GM18499 (cell line): ENCODE measurements at regions not wholly inside any gene's neighbourhood (a gene's known extent, or its start where the extent isn't known, plus 50 kb on each side); places are given as distances from the start of the nearest gene placed in this dataset.

Experiments
- ATAC-seq: cut with Tn5 transposase; IDR thresholded peaks from one replicate; pipeline ENCODE4 v1.9.1; 2021; ENCODE audit warnings: moderate number of reproducible peaks; ENCODE audit not compliant: insufficient read depth, unreplicated experiment

DNA sequence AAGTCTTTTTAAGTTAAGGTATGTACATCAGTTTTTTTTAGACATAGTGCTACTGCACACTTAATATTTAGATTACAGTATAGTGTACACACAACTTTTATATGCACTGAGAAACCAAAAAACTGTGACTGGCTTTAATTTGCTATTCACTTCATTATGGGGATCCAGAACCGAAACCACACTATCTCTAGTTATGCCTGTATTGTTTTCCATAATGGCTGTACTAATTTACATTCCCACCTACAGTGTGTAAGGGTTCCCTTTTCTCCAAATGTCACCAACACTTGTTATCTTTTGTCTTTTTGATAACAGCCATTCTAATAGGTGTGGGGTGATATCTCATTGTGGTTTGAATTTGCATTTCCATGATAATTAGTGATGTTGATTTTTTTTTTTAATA lies 213.4 kb upstream of the CCDC150 start:
- ATAC-seq, result no peak

DNA sequence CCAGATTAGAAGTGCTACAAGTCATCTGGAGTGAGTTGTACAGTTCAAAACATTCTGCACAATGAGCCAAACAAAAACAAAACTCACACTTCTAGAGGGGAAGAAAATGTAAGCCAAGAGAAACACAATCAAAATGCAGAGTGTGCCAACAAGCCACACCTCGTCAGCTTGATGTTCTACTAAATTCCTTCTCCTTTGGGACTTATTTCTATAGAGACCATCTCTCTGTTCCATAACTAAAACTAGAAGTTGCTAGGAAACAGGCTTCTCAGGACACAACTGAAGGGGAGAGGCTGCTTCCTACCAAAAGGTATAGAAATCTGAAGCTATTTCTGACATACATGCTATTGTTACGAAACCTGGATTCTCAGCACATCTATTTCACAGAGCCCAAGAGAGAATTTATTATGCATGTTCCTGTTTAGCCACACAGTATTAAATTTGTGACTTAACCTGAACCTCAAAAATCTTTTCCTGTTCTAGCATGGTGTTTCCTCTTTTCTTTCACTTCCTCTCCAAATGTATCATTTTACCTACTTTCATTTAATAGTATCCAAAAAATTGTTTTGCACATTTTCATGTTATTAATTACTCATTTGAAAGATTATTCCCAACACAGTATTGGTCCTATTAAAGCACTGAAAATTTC lies 211.4 kb upstream of the CCDC150 start:
- no peak for ATAC-seq

DNA sequence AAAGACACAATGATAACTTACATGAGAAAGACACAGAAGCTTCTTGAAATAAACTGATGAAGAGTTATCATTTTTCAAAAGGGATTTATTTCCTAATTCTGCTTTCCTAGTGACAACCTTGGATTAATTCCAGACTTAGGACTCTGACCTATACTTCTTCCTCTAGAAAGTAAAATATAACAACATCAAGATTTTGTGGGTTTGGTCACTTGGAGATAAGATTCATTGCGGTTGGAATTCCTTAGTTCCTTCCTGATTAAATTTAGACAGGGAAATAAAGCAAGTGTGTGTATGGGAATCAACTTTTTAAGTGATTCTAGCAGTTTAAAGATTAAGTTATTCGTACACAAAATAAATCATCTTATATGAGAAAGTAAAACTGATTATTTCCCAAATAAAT lies 208.4 kb upstream of the CCDC150 start:
- no peak for ATAC-seq

DNA sequence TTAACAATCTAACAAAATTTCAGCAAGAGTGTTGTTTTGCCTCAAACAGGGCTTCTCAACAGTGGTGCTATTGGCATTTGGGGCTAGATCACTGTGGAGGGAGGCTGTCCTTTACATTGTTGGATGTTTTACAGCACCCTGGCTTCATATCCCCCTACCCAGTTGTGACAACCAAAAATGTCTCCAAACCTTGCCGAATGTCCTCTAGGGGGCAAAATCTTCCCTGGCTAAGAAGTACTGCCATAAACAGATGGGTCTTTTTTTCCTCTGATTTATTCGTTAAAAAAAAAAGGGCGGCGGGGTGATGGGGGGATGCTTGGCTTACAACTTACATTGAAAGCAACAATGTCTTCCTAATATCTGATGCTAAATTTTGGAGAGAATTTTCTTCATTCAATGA lies 207.6 kb upstream of the CCDC150 start:
- ATAC-seq, result no peak

DNA sequence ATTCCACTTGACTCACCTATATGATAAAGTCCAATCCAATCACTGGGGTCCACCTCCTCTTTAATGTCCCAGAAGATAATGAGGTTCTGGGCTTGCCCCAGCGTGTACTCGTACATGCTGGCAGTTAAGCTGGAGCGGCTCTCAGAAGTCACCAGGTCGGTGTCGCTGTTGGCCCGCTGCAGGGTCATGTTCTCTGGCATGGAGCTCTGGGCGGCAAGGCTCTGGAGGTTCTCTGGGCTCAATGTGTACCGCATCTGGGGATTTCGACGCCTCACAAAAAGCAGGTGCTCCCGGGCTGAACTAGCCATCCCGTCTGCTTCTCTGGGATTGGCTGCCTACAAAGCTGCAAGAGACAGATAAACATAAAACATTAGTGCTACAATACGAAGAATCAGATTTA lies 206.4 kb upstream of the CCDC150 start:
- no peak for ATAC-seq

DNA sequence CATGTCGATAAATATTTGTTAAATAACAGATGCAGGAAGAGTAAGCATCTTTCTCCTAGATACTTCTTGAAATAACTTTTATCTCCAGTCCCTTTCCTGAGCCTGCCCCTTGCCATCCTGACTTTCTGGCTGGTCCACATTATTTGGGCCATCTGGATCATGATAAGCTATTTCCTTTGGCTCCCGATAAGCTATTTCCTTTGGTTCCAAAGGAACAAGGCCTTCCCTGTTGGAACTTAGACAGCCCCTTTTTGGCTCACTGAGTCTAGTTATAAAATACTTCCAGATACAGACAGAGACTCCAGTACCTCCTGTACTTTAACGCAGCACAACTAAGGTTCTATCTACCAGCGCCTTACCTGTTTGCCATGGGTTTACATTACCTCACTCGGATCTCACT lies 205.3 kb upstream of the CCDC150 start:
- no peak for ATAC-seq

DNA sequence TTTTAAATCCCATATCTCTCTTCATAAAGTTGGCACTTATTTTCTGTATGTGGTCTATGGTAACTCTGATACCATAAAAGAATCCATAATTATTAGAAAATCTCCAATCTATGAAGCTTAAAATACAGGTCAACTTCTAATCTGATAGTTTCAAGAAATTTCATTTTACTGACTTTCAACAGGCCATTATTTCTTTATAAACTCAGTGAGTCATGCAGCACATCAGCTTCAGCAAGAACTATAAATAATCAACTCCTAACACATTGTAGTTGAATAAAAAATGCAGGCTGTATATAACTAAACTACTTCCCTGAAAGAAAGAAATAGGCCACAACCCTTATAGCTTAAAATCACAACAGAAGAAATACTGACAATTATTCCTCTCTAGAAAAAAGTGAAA lies 204.3 kb upstream of the CCDC150 start:
- no peak for ATAC-seq

DNA sequence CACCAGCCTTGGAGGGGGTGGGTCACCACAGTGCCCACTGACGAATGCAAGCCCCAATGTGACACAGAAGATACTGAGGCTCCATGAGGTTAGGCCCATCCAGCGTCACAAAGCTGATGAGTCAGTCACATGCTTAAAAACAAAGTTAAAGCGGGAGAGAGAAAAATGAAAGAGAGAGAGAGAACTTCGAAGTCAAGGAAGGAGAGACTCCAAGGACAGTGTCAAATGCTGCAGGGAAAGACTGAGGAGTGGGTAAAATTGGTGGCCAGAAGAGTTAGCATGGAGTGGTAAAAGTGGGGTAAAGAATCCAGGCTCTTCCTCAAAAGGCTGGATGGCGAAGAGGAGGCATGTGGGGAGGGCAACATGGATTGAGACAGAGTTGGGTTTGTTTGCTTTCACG lies 201.9 kb upstream of the CCDC150 start:
- ATAC-seq, result no peak

DNA sequence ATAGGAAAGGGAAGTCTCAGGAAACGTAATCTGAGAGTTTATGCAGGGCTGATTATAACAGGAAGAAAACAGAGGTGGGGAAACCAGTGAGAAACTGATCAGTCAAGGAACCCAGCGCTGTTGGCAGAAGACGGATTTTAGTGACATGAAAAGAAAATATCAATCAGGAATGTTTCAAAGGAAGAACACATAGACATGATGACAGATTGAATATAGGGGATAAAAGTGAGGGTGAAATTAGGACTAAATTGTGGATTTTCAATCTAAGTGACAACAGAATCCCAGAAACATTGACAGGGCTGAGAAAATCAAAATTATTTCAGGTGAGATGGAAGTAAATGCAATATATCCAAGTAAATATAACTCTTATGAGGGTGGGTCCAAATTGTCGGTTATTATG lies 199.8 kb upstream of the CCDC150 start:
- ATAC-seq, result no peak

DNA sequence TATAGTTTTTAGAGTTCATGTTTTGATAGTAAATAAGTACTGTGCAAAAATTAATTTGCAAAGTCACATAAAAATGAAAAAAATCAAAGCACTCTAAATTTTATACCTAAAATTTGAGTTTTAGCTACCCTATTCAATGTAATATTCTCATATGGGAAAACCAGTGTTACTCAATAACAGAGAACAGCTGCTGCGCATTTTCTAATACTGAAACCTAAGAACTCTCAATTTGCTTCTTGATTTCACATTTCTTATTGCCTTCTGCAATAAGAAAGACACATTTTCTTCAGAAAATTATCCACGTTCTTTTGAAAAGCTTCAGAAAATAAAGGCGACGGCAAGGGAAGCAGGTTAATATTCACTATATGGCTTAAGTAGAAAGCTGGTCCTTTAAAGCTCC lies 199.1 kb upstream of the CCDC150 start:
- no peak for ATAC-seq

DNA sequence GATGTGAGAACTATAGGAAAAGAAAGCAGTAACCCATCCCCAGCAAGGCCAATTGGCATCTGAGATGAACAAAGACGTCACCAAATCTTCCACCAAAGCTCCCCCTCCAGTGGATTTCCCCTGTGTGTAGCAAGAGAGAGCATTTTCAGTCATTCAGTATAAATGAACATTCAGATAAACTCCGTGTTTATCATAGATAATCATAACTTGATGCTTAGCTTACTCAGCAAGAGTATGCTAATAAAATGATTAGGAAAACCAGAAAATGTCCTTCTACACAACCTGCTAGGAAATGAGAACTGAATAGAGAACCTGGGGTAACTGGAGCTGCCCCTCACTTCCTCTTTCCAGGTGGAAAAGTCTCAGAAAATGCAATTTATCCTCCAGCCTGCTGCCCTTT lies 198.0 kb upstream of the CCDC150 start:
- no peak for ATAC-seq

DNA sequence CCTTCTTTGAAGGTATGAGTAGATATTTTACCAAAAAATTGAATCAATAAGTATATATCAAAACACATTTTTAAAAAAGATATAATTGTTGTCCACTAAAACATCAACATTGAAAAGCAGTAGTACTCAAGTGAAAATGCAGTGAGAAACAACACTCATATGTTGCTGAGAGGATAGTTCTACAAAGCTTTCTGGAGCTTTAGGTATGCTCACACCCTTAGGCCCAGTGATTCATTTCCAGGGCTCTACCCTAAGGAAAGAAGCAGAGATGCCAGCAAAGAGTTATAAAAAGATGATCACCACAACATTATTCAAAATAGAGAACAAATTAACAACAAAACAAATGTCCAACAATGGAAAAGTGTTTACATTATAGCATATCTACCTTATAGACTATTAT lies 197.3 kb upstream of the CCDC150 start:
- no peak for ATAC-seq

DNA sequence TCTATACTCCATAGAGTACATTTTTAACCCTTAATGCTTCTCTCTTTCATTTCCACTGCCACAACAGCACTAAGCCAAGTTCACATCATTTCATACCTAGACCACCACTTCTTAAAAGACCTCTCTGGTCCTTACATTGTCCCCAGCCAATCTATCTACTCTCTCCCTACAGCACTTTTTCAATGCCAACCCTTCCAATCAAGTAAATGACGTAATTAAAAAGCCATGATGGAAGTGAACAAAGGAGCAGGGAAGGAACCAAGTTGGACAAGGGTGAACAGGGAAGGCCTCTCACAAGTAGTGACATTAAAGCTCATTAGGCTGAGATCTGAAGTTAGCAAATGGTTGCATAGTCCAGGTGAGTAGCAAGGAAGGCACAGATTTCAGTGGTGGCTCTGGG lies 195.1 kb upstream of the CCDC150 start:
- no peak for ATAC-seq

DNA sequence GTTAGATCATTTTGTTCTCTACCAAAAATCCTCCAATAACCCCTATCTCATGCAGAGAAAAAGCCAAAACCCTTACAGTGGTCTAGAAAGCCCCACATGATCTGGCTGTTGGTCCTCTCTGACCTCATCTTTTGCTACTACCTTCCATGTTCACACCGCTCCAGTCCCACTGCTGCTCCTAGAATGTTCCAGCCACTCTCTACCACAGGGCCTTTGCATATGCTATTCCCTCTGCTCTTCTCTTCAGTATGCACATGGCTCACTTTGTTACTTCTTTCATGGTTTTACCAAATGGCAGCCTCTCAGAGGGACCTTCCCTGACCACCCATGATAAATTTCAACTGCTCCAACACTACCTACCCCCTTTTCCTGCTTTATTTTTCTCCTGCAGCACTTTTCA lies 193.5 kb upstream of the CCDC150 start:
- ATAC-seq, result no peak

DNA sequence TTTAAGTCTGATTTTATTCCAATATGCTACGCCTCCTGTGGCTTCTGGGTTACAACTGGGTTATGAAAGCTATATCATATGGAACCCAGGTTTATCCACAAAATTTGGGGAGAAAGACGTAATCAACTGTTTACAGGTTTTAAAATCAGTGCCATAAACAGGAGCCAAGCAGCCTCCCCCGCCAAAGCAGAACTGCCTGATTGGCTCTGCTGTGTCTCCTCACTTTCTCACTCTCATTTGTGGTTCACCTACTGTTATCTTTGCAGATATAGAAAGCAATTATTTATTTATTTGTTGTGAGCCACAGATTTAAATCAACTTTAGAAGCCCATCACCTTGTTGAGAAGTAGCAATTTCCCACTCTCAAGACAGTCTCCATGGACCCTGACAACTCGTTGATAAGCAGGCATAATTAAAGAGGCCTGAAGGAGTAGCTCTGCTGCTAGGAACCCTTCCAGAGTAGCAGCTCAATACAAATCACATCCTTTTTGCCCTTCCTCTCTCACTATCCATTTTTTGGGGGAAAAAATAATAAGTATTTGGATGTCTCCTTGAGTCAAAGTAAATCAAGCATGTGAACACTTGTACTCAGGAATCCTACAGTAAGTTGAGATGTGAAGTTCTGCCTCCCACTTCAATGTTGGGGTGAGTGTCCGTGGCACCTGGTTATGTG lies 191.0 kb upstream of the CCDC150 start:
- no peak for ATAC-seq

DNA sequence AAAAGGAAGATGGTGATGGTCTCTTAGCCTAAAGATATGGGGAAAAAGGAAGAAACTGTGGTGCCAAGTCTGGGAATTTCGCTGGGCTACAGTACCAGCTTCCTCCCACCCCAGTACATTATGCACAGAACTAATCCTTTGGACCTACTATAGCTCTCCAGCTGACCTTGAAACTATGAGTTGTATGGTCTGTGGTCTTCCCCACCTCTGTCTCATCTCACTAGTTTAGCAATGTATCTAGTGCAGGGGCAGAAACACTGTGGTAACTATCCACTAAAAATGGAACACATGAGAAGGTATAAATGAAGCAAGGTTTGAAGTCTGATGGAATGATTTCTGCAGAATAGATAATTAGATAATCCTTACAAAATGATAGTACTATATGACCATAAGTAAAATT lies 190.4 kb upstream of the CCDC150 start:
- no peak for ATAC-seq

DNA sequence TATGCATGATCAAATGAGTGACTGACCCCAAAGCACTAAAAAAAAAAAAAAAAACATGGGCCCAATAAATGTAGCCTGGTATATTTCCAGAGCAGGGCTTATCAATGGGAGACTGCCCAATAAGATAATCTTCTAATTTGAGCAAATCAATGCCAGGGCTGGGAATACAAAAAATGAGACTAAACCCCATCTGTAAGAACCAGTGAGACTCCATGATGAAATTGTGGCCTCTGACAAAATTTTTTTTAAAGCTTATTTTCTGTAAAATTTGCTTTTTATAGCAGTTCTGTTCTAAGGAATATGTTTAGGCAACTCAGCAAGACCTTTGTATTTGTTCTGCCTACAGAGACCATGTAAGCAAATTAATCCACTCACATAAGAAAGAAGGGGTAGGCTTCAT lies 186.8 kb upstream of the CCDC150 start:
- no peak for ATAC-seq

DNA sequence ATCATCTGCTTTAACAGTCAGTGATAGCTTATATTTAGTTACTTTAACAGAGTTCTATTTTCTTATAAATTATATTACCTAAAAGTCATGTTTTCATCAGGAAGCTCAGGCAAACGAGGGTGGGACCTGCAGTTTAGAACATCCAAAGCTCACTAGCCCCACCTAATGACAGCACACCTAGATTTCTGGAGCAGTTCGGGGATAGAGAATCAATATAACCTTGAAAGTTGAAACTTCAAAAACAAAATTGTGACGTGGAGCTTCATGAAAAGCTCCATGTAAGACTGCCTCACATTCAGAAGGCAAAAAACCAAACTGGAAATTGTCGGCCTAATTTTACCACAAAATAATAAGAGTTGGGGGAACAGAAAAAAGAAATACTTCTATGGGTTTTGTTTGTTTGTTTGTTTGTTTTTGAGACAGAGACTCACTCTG lies 185.9 kb upstream of the CCDC150 start:
- ATAC-seq, result no peak

DNA sequence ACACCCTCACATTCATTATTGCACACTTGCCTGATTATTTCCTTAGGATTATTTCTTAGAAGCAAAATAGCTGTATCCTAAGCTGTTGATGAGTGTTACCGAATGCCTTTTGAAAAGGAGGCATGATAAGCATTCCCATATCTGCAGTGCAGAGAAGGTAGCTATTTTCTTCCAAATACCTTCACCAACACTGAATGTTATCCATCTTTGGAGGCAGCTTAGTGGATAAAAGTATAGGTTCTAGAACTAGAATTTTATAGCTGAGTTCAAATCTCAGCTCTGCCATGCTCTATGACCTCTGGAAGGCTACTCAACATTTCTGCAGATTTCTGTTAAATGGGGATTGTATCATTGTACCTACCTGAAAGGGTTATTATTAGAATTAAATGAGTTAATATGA lies 185.0 kb upstream of the CCDC150 start:
- ATAC-seq, result no peak

DNA sequence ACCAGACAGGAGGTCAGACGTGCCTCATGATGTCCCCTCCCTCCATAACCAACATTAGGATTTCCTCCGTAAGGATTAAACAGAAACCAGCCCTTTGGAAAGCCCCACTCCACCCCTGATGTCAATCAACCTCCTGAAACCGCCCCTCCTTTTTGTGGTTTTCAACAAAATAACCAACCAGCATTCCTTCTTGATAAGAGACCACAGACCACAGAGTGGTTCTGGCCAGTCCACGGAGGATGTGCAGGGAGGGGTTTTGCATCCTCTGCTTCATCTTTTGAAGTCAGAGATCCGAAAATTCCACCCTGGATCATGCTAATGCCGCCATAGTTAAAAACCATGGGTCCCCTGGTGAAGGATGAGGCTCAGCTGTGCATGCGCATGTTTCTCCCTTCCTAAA lies 180.0 kb upstream of the CCDC150 start:
- ATAC-seq, result peak; percentile 54

DNA sequence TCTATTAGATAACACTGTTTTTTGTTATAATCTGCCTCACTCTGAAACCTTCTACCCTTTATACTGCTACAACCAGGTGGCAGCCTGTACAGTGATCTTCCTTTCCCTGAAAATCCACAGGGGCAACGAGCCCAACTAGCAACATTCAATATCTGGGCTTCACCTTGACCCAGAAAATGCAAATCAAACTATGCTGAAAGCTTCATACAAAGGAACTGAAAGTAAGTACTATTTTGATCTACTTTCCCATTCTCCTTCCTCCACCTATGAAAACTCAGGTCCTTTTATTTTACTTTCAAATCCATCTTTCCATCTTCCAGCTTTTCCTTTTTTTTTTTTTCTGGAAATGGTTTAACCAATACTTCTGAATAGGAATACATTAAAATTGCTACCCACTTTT lies 175.8 kb upstream of the CCDC150 start:
- no peak for ATAC-seq

DNA sequence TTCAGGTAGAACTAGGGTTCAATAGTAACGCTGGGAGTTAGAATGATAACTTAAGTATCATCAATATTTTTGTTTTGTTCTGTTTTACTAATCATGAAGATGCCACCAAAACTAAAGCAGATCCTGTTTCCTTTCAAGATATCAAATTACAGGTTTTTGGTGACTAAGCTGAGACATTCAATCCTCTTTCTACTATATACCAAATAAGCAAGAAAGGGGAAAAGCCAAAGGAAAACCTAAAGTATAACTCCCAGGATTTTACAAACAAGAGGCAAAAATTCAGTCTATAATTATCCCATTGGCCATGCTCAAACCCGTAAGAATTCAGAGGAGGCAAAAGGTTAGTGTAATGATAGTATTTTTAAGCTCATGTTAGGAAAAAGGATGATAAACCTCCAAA lies 175.2 kb upstream of the CCDC150 start:
- no peak for ATAC-seq
